ENCODE measurements at regions not wholly inside any gene's neighbourhood (a gene's known extent, or its start where the extent isn't known, plus 50 kb on each side); places are given as distances from the start of the nearest gene placed in this dataset.
"Not testable (repeated sequence)": the region's sequence is repeated elsewhere in the genome, so short reads cannot be mapped to it uniquely, and the experiment has no call there.

DNA sequence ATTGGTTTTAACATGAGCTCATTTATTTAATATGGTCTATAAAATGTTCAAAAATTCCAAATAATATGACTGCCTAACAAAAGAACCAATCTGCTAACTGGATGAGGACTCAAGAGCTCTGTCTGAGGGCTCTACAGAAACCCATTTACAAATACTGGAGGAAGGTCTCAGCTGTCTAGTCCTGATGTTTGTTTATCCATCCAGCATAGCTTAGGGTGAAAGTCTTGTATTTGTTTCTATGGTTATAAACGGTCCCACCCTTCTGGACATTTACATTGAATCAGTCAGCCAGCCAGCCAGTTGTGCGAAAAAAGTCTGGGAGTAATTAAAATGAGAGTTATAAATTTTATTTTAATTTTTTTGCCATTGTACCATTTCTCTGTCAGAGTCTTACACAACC lies 220.7 kb downstream of the BMP4 start:
- no peak for DNase-seq

DNA sequence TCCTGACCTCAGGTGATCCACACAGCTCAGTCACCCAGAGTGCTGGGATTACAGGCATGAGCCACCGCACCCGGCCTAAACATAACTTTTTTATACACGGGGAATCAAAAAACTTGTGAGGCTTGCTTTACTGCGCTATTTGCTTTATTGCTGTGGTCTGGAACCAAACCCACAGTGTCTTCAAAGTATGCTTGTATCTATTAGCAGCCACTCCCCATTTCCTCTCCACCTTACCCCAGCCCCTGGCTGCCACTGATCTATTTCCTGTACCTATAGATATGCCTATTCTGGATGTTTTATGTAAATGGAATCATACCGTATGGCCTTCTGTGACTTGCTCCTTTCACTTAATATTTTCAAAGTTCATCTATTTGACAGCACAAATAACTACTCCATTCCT lies 233.4 kb downstream of the BMP4 start:
- DNase-seq: no peak

DNA sequence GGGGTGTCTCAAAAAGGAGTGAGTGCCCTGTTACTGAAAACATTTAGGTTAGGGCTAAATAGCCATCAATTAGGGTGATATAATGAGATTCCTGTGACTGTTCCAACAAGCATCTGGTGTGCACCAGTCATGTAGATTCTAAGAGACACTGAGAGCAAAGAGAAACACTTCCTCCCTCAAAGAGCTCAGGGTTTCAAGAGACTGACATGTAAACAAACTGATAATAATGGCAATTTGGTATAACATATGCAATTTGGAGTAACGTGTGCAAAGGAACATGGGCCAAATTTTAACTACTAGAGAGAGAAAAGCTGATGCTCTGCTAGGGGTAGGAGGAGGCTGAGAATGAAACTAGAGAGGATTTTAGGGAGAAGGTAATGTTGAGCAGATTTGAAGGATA lies 237.1 kb downstream of the BMP4 start:
- no peak for DNase-seq

DNA sequence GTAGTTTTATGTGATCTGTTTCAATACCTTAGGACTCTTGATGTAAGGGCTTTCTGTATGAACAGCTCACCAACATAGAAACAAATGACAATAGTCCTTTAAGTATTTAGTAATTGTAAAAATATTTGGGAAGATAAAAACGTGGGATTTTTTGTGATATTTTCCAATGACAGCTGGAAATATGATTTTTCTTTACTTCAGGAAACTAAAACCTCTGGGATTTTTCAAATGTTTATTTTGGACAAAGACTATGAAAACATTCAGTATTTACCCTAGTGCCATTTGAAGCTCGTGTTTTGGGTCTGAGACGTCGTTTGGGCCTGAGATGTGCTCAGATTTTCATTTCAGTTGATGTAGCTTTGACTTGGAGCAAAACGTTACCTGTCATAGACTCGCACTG lies 240.0 kb downstream of the BMP4 start:
- DNase-seq: no peak

DNA sequence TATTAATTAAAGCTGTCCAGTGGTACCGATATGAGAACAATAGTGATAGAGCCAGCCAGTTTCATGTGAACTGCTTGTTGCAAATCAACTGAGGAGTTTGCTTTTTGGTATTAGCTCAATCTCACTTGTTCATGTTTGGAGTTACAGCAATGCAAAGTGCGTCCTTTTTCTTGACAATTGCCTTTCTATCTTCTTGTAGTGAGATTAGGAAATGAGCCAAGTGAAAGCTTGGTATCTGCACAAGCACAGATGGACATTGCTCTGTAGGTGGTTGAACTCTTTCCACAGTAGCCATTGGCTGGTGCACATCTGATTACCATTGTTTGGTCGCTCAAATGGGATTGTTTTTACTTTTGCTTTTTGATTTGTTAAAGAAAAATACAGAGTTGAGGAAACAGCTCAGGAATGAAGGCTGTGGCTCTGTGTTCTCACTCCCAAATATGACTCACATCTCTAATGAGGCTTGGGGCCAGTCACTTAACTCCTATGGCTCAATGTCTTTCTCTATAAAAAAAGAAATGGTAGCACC lies 241.4 kb downstream of the BMP4 start:
- no peak for DNase-seq

DNA sequence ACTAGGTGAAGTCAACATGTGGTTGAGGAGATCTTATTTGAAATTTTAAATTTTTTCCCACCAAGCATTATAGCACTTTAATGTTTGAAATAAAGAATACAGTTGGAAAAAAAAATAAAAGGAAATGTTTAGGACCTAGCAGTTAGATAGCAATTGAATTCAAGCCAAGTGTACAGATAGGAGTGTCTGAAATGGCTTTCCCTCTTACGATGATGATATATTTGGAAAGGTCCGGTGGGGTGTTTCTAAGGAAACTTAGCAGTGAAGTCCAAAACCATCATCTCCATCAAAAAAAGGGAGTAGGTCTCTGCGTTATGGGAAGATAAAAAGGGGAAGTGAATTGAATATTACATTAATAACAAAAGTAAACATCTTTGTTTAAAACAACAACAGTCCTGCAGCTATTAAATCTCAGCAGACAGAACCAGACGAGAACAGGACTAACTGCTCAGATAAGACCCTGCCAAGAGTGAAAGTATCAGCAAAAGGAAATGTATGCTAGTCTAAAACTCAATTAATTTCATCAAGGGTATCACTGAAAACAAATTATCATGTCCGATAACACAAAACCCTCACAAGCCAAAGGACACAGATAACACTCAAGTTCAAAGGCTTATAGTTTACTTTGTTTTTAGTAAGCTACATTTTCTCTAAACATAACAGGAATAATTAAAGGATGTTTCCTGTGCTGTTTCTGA lies 242.0 kb downstream of the BMP4 start:
- no peak for DNase-seq

DNA sequence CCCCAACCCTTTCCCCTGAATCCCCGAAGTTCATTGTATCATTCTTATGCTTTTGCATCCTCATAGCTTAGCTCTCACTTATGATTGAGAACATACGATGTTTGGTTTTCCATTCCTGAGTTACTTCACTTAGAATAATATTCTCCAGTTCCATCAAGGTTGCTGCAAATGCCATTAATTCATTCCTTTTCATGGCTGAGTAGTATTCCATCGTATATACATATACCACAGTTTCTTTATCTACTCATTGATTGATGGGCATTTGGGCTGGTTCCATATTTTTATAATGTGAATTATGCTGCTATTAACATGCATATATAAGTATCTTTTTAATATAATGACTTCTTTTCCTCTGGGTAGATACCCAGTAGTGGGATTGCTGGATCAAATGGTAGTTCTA lies 243.7 kb downstream of the BMP4 start:
- DNase-seq: not testable (repeated sequence)

DNA sequence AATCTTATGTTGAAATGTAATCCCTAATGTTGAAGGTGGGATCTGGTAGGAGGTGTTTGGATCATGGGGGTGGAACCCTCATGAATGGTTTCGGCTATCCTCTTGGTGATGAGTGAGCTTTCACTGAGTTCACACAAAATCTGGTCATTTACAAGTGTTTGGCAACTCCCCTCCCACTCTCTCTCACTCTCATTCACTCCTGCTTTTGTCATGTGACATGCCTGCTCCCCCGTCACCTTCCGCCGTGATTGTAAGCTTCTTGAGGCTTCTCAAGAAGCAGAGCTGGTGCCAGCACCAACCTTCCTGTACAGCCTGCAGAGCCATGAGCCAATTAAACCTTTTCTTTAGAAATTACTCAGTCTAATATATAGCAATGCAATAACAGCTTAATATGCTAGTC lies 245.4 kb downstream of the BMP4 start:
- DNase-seq: no peak

DNA sequence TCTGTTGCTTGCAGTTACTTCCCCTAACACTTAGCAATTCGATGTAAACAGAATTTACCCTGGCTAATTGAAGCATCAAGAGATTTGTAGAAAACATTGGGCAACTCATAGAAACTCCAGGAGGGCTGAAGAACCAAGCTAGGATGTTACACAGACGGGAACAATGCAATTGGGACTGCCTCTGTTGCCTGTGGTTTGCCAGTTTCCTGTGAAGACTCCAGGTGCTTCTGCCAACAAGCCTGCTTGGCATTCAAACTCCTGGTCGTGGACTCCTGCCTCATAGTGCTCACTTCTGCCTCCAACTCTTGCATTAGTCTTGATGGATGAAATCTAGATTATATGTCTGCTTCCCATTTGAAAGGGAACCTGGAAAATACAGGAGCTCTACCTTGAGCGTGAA lies 246.0 kb downstream of the BMP4 start:
- no peak for DNase-seq

DNA sequence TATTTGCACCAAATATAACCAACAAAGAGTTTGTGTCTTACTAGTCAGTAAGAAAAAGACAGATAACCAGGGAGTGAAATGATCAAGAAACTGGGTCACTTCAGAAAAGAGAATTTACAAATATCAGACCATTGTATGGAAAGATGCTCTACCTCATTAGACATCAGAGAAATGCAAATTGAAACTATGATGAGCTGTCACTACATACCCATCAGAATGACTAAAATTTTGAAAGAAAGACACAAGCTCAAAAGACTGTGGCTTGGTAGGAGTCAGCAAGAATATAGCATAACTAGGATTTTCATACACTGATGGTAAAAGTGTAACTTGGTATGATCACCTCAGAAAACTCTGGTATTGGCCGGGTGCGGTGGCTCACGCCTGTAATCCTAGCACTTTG lies 247.2 kb downstream of the BMP4 start:
- DNase-seq: no peak

DNA sequence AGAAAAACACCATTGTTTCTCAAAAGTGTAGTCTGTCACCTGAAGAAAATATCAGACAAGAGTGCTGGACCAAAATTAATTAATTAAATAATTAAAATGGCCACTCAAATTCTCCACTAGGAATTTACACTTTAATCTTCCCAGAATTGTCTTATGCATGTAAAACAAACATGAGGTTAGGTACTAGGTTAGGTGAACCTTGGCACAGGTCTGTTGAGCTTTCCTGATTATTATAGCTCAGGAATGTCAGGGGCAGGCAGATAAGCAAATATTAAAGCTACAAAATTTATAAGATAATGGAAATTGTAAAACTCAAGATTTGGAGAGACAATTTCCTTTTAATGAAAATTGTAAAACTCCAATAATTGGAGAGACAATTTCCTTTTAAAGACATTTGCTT lies 253.2 kb downstream of the BMP4 start:
- DNase-seq: no peak

DNA sequence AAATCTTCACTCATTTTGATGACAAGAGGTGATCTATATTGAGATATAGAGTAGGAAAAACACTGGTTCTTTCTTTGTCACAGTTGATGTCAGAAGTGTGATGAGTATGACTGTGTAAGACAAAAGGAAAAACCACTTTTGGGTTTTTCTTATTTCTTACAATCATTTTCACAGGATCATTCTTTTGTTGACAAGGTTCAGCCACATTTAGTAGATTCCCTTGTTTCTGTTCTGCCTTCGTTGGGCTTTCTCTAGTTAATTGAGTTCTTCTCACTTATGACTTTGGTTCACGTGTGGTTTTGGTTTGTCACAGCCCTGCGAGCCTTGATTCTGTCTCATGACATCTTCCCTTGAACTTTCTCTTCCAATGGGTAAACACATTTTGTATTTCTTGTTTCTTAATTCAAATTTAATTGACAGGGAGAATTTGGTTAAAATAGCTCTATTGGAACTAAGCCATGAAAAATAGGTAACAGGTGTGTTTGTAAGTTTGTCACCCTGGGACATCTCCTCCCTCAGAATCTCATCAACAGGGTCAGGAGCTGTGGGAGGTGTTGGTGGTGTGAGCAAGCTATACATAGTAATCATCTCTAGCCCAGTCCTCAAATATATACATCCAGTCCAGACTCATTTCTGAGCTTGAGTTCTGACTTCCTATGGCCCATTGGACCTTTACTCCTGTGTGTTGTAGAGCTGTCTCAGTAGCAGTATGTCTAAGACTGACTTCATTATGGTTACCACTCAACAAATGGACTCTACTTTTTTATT lies 255.3 kb downstream of the BMP4 start:
- no peak for DNase-seq

DNA sequence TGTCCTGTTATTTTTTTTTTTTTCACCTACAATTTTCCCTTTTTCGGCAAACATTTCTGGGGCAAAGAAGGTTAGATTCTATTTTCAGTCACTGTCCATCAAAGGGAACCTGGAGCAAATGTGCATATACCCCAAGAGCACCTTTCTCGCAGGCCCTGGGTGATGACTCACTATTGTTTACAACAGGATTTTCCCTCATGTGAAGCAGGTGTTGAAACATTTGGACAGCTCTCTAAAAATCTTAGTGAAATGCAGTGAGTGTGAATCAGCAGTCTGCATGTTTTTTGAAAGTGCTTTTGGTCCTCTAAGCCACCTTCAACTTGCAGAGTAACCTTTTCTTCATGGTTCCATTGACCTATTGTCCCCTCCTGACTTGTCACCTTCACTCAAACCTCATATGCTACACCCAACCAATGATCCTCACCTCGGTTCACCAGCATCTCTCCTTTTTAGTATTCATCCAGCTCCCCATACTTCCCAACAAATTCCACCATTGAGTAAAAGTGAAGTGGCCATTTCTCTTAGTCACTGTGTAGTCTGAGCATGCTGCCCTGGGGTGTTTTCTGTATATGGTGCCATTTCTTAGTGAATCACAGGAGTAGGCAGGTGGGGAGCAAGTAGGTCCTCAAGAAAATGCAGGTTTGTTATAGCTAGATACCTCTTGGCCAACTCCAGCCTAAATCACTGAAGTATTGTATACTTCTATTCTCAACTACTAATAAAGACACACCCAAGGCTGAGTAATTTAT lies 260.2 kb downstream of the BMP4 start:
- DNase-seq: no peak

DNA sequence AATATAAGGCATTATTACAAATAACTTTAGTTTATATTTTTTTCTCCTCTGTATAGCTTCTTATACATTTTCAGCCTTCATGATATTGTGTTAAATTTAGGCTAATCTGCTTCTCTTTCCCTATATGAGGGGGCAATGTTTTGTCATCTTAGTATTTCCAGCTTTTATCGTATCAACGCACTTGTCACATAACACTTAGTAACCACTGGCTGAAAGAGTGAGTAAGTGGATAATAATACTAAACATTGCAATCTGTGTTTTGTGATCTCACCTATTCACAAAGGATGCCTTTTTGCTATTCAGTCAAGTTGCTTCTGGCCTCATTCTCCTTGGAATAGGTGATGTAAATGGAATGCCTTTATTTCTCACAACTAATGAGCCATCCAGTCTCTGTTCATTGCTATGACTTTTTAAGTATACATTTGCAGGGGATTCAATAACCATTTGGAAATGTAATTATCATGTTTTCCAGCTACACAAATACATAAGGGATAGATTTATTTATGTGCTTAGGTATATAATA lies 260.9 kb downstream of the BMP4 start:
- no peak for DNase-seq

DNA sequence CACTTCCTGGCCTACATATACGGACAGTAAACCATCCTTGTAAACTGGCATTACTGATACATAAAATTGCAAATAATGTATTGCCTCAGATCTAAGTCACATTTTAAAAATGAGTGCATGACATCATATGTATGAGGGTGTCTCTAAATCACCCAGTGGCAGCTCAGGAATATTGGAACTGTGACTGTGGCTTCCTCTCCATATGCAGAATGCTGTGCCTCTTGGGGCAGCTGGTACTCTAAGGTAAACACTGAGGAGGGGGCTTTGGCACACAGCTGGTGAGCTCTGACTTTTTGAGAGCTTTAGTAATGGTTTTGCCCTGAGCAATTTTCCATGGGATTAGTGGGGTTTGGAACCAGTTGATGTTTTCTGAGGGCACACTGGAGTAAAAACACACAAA lies 263.7 kb downstream of the BMP4 start:
- DNase-seq: no peak

DNA sequence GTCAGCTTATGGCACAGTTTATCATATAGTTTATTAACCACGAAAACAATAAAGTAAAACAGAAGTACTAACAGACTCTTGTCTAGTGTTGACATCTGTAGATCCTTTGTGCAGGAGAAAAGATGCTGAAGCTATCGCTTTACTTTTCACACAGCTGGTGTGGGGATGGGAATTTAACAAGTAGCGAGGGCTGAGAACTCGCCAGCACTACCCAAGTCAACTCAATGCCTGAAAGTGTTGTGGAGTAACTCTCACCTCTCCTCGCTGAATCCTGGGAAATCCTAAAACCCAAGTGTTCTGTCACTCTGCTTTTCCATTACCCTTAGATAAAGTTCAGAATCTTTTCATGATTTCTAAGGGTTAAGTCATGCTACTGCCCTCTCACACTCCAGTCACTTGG lies 264.2 kb downstream of the BMP4 start:
- DNase-seq: no peak

DNA sequence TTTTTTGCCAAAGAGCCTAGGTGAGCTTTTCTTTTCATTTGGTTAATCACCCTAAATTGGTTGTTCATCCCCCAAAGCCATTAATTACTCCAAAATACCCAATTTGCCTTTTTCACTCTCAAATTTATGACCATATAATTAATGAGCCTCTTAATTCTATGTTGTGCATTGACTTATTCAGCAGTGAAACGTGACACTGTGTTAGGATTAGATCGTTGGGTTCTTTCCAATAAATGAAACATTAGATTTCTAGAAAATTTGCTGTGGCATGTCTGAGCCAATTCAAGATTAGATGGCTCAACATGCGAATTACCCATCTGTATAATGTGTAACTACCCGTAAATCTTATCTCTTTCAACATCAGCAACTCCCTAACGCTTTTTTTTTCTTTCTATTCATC lies 273.4 kb downstream of the BMP4 start:
- no peak for DNase-seq

DNA sequence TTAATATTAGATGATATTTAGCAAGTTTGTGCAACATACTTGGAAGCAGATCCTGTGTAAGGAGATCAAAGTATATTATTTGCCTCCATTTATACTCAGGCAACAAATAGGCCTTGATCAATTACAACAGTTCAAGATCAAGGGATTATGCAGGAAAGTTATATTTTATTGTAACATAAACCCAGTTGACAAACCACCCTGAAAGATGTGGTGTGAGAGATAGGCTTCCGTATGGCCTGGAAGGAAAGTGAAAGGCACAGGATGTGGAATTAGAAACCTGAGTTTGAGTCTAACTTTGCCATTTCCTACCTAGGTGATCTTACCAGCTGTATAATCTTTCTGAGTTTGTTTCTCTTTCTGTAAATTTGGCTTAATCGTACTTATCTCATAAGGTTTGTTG lies 284.1 kb downstream of the BMP4 start:
- no peak for DNase-seq

DNA sequence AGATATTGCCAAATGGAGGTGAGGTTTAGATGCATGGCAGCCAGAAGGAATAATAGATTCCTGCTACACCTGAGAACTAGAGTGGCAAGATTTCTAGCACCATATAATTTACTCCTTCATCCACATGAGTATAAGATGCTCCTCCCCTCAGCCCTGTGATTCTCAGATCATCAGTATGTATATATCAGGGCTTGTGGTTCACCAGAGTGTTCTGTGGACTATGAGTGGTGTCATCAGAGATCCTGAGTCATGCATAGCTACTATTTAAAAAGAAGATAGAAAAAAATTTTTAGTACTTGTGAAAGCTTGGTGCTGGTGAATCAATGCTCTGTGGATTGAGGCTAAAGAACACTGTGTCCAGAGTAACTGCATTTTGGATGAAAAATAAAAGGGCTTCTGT lies 285.9 kb downstream of the BMP4 start:
- no peak for DNase-seq

DNA sequence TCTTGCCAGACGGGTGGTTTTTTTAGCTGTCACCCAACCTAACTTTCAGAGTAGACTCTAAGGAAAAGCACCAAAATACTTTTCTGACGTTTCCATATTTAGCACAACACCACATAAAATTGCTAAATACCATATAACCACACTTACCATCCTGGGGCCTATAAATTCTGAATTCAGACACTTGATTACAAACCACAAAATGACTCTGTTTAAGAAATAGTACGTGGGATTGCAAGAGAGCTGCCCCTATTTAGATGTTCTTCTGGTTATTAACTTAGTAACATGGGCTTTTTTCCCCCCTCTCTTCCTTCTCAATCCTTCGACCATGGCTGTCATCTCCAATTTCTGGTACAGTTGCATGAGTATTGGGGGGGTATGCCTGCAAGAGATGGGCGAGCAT lies 287.7 kb downstream of the BMP4 start:
- DNase-seq: no peak

DNA sequence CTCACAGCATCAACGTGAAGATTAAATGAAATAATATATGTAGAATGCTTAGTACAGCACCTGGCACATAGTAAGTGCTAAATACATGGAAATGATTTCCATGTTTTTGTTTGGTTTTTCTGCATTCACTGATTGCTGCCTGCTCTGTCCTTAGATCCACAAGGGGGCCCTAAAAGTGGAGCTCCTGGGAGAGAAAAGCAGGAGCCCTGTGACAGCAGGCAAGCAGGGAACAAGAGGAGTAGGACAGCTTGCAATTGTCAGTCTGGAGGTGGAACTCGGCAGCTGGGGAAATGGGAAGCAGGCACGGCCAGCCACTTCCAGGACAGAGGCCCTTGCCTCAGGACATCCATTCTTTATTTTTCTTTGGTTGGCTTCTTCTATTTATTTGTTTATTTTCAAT lies 292.9 kb downstream of the BMP4 start:
- DNase-seq: no peak

DNA sequence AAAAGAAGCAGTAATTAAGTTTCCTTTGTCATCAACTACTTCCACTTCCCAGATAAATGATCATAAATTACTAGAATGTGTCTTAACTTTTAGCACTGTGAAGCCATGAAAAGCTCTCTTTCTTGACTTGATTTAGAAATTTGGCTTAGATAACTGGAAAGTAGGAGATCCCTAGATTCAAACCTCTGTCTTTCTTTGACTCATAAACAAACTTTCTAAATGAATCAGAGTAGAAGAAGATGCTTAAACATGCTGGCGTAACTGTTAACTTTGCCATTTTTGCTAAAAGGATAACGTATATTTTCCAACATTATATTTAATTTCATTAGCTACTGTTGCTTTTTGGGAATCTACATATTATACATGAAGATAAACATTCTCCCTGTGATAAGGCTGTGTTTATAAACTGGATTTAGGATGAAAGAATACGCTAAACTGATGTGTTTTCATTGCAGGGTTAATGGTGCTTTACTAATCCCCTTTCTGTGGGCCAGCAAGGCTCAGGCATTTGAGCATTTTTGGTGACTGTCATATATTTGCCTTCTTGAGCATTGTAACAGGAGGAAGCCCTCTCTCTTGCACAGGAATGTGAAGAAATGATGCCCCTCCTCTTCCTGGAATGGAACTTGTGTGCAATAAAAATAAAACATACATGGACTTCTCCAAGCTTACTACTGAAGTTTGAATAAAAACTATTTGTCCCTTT lies 301.4 kb downstream of the BMP4 start:
- no peak for DNase-seq

DNA sequence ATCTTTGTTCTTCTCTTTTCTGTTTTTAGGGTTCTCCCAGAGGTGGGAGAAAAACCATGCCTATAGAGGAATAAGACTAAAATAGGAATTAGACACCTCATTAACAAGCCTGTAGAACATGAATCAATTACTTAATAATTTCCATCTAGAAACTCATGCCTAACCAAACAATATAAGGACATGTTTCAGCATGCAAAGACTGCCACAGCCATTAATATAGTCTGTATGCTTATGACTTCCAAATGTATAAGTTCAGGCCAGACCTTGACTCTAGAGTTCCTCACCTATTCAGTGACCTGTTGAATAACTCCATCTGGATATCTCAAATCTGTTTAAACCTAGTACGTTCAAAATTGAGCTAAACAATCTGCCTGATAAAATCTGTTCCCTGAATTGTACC lies 304.6 kb downstream of the BMP4 start:
- no peak for DNase-seq
